Skeletal muscle satellite cell (primary cell): ENCODE measurements at regions not wholly inside any gene's neighbourhood (a gene's known extent, or its start where the extent isn't known, plus 50 kb on each side); places are given as distances from the start of the nearest gene placed in this dataset.

Experiments used
- H3K27me3 ChIP-seq: 2 replicates; pipeline ENCODE4 v1.7.0; 2013; ENCODE audit warnings: low read length; ENCODE audit not compliant: control insufficient read depth, insufficient read depth
- H3K36me3 ChIP-seq: 2 replicates; pipeline ENCODE4 v1.7.0; 2013; ENCODE audit warnings: mild to moderate bottlenecking, control low read depth, low read length; ENCODE audit not compliant: insufficient read depth
- H3K4me1 ChIP-seq: 2 replicates; pipeline ENCODE4 v1.7.0; 2013; ENCODE audit warnings: low read length; ENCODE audit not compliant: control insufficient read depth, insufficient read depth
- H3K4me2 ChIP-seq: 2 replicates; pipeline ENCODE4 v1.7.0; 2013; ENCODE audit warnings: mild to moderate bottlenecking, low read length
- H3K4me3 ChIP-seq: 2 replicates; pipeline ENCODE4 v1.7.0; 2013; ENCODE audit warnings: low read length
- H3K9ac ChIP-seq: 2 replicates; pipeline ENCODE4 v1.7.0; 2013; ENCODE audit warnings: mild to moderate bottlenecking, low read depth, low read length, moderate library complexity
- H3K9me3 ChIP-seq: replicated peaks from 2 replicates; pipeline ENCODE4 v1.7.0; 2013; ENCODE audit warnings: mild to moderate bottlenecking, control low read depth, low read length

DNA sequence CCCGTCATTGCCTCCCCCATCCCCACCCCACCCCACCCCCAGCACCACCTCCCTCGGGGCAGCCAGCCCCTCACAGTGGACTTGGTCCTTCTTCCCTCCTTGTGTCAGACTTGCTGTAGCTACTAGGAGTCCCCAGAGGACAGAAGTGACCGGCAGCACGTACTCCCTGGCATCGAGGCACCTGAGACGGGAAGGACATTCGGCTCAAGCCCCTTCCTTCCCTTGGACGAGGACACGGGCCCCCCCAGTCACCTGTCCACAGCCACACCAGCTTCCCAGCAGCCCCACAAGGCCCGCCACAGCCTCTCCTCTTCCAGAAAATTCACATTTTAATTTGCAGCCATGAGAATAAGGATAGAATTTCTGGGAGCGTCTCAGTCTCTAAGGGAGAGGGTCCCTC is 267.8 kb upstream of the SHH start:
- Histone ChIP-seq H3K27me3 (no peaks in the 10 kb centered on the region), H3K4me3 (no peak overlapping the region), H3K9me3 (peaks cover 13% of the 10 kb centered on the region), H3K4me2 (no peak overlapping the region), H3K9ac (no peak overlapping the region), H3K36me3 (no peaks in the 10 kb centered on the region), H3K4me1 (no peaks in the 10 kb centered on the region)

DNA sequence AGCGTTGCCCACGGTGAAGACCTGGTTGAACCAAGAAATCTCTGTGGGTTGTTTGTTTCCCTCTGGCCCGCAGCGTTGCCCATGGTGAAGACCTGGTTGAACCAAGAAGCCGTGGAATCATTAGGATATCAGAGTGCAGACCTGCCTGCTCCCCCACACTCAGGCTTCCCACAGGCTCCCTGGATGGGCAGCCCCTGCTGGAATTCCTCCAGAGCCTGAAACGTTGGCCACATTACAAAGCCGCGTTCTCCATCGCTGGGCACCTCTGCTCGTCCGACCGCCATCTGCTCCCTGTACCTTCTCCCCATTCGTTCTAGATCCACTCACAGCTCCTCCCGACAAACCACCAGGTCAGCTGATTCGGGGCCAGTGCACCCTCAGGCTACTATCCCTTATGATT is 266.9 kb upstream of the SHH start:
- peaks cover 13% of the 10 kb centered on the region for H3K9me3 ChIP-seq
- H3K36me3 ChIP-seq: no peaks in the 10 kb centered on the region
- H3K27me3 ChIP-seq: no peaks in the 10 kb centered on the region
- no peak overlapping the region for H3K4me3 ChIP-seq
- no peak overlapping the region for H3K4me2 ChIP-seq
- no peak overlapping the region for H3K9ac ChIP-seq
- no peaks in the 10 kb centered on the region for H3K4me1 ChIP-seq

DNA sequence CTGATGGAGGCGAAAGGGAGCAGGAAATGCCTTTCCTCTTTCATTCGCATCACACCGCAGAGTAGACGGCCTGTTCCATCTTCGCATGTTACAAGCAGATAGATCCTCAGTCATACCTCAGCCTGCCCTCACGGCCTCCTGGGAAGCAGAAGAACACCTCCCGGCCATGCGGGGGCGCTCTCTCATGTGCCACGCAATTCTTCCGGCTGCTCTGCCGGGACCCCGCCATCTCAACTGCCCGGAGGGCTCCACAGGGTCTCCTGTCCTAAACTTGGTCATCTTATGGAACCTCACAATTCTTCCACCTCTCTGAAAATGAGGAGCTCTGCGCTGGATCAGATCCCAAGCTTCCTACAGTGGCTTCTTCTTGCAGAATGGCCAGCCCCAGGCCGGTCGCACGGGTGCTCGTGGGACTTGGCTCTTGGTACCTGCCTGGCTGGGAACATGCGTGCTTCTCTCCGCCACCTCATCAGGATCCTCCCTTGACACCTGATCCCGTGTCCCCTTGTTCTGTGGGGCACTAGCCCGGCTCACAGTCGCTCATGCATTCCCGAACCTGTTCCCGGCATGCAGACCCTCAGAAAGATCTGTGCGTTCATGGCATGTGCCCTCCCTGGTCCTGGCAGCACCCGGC is 262.8 kb upstream of the SHH start:
- Histone ChIP-seq H3K27me3 (no peaks in the 10 kb centered on the region), H3K9me3 (peaks cover 11% of the 10 kb centered on the region)

GRCh38 chr7:156074084-156074483 is 261.8 kb upstream of the SHH start:
- H3K36me3 ChIP-seq: no peaks in the 10 kb centered on the region
- H3K27me3 ChIP-seq: no peaks in the 10 kb centered on the region
- H3K4me2 ChIP-seq: no peak overlapping the region

More for the DNA sequence above, 262.8 kb upstream of the SHH start:
- H3K4me3 ChIP-seq: no peak overlapping the region
- no peaks in the 10 kb centered on the region for H3K36me3 ChIP-seq
- no peak overlapping the region for H3K4me2 ChIP-seq
- no peaks in the 10 kb centered on the region for H3K4me1 ChIP-seq
- H3K9ac ChIP-seq: no peak overlapping the region

DNA sequence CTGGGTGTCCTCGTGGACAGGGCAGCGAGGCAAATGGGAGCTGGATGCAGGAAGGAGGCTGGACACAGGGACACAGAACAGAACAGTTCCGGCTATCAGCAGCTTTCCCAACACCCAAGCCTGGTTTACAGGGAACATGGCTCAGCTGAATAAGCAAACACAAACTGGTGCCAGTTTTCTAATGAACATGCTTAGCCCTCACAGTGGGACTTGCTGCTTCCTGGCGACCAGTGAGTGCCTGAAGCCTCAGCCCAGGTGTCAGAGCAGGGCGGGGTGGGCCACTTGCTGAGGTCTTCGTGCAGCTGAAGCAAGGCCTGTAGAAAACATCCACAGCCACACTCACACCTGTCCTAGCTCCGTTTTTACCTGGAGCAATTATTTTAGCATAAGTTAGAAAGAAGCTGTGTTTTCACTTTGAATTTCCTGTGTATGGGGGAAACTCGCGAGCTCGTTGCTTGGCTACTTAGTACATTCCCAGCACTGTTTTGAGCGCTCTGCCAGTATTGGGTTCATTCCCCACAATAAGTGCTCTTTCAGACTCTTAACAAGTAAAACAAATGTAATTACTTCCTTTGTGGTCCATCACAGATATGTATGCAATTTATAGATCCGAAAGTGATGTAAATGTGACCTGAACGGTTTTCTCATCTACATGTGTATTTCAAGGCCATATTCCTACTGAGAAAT is 261.2 kb upstream of the SHH start:
- no peak overlapping the region for H3K9ac ChIP-seq
- H3K4me3 ChIP-seq: no peak overlapping the region
- peaks cover 5% of the 10 kb centered on the region for H3K9me3 ChIP-seq
- H3K27me3 ChIP-seq: no peaks in the 10 kb centered on the region
- H3K4me1 ChIP-seq: no peaks in the 10 kb centered on the region
- H3K4me2 ChIP-seq: no peak overlapping the region
- H3K36me3 ChIP-seq: no peaks in the 10 kb centered on the region

More at GRCh38 chr7:156074084-156074483, 261.8 kb upstream of the SHH start:
- Histone ChIP-seq H3K9ac (no peak overlapping the region), H3K9me3 (peaks cover 6% of the 10 kb centered on the region), H3K4me1 (no peaks in the 10 kb centered on the region), H3K4me3 (no peak overlapping the region)

- Histone ChIP-seq H3K4me2 (no peak overlapping the region), H3K4me3 (no peak overlapping the region), H3K4me1 (no peaks in the 10 kb centered on the region), H3K27me3 (no peaks in the 10 kb centered on the region), H3K9me3 (peaks cover 5% of the 10 kb centered on the region), H3K9ac (no peak overlapping the region), H3K36me3 (no peaks in the 10 kb centered on the region)
Measured at GRCh38 chr7:156071612-156072011, 259.3 kb upstream of the SHH start.

DNA sequence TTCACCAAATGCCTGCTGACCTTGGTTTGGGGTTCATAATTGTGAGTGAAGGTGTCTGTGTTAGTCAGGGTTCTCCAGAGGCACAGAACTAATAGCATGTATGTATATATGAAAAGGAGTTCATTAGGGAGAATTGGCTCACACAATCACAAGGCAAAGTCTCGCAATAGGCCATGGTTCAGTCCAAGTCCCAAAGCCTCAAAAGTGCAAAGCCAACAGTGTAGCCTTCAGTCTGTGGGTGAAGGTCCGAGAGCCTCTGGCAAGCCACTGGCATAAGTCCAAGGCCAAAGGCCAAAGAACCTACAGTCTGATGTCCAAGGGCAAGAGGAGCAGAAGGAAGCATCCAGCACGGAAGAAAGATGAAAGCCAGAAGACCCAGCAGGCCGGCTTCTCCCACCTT is 257.6 kb upstream of the SHH start:
- H3K9ac ChIP-seq: no peak overlapping the region
- H3K4me2 ChIP-seq: no peak overlapping the region
- H3K4me3 ChIP-seq: no peak overlapping the region
- no peaks in the 10 kb centered on the region for H3K27me3 ChIP-seq
- H3K9me3 ChIP-seq: peaks cover under 1% of the 10 kb centered on the region
- no peaks in the 10 kb centered on the region for H3K36me3 ChIP-seq
- no peaks in the 10 kb centered on the region for H3K4me1 ChIP-seq

DNA sequence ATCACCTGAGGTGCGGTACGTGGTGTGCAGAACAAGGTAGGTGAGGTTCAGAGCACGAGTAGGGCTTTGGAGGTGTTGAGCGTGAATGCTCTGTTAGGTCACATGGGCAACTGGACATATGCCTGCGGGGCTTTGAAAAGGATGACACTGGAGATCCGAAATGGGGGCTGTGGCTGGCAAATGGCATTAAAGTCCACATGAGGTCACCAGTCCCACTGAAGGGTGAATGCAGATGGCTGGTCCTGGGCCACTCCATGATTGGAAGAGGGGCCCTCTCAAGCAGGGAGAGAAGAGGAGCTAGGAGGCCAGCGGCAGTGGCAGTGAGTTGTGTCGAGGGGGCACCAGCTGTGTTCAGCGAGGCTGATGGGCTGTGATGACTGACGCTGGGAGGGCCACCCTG is 254.9 kb upstream of the SHH start:
- no peaks in the 10 kb centered on the region for H3K27me3 ChIP-seq
- no peak overlapping the region for H3K4me2 ChIP-seq
- H3K9ac ChIP-seq: no peak overlapping the region
- H3K36me3 ChIP-seq: no peaks in the 10 kb centered on the region
- no peaks in the 10 kb centered on the region for H3K4me1 ChIP-seq
- H3K9me3 ChIP-seq: peaks cover 12% of the 10 kb centered on the region
- no peak overlapping the region for H3K4me3 ChIP-seq

GRCh38 chr7:156065400-156065799 is 253.1 kb upstream of the SHH start:
- Histone ChIP-seq H3K4me2 (no peak overlapping the region), H3K9ac (no peak overlapping the region), H3K4me1 (no peaks in the 10 kb centered on the region), H3K27me3 (no peaks in the 10 kb centered on the region), H3K36me3 (no peaks in the 10 kb centered on the region), H3K9me3 (peaks cover 28% of the 10 kb centered on the region), H3K4me3 (no peak overlapping the region)

DNA sequence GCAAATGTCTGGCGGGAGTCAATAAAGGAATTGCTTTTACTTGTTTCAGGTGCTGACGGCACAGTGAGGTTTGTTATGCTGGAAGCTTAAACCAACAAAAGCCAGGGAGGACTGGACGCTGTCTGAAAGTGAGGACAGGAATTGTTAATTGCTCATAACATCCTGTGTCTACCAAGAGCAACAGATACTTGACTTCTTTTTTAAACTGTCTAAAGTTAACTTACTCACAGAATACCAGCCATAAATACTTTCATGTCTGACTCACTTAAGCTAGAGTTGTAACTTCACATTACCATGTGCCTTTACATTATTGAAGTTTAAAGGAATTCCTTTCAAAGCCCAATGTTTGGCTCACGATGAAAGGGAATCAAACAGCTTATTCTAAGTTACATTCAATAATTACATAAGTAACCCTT is 252.7 kb upstream of the SHH start:
- H3K9ac ChIP-seq: no peak overlapping the region
- H3K36me3 ChIP-seq: no peaks in the 10 kb centered on the region
- H3K4me2 ChIP-seq: no peak overlapping the region
- H3K27me3 ChIP-seq: no peaks in the 10 kb centered on the region
- H3K9me3 ChIP-seq: peaks cover 30% of the 10 kb centered on the region
- H3K4me1 ChIP-seq: no peaks in the 10 kb centered on the region
- no peak overlapping the region for H3K4me3 ChIP-seq

GRCh38 chr7:156063241-156063810 is 251.1 kb upstream of the SHH start:
- Histone ChIP-seq H3K4me2 (no peak overlapping the region), H3K4me1 (no peaks in the 10 kb centered on the region), H3K9me3 (peaks cover 32% of the 10 kb centered on the region), H3K4me3 (no peak overlapping the region), H3K27me3 (no peaks in the 10 kb centered on the region), H3K36me3 (no peaks in the 10 kb centered on the region), H3K9ac (no peak overlapping the region)

GRCh38 chr7:156062286-156062685 is 250.0 kb upstream of the SHH start:
- Histone ChIP-seq H3K36me3 (no peaks in the 10 kb centered on the region), H3K4me3 (no peak overlapping the region), H3K4me2 (no peak overlapping the region), H3K4me1 (no peaks in the 10 kb centered on the region), H3K9me3 (peaks cover 34% of the 10 kb centered on the region), H3K27me3 (no peaks in the 10 kb centered on the region), H3K9ac (no peak overlapping the region)
